NCI-H774 (cell line): ENCODE measurements at regions not wholly inside any gene's neighbourhood (a gene's known extent, or its start where the extent isn't known, plus 50 kb on each side); places are given as distances from the start of the nearest gene placed in this dataset.
"Not testable (repeated sequence)": the region's sequence is repeated elsewhere in the genome, so short reads cannot be mapped to it uniquely, and the experiment has no call there.

Experiments used
- DNase-seq: peaks from one replicate; lab custom pipeline; 2025; lab: John Stamatoyannopoulos, UW

GRCh38 chr17:73895157-73895556, 250.9 kb upstream of the SDK2 start:
- DNase-seq: no peak

- no peak for DNase-seq
Observed at GRCh38 chr17:73896966-73897365, 252.7 kb upstream of the SDK2 start.

- DNase-seq: no peak
Observed at GRCh38 chr17:73899839-73900238, 255.6 kb upstream of the SDK2 start.

GRCh38 chr17:73900516-73900915, 256.3 kb upstream of the SDK2 start:
- no peak for DNase-seq

GRCh38 chr17:73901249-73901648, 257.0 kb upstream of the SDK2 start:
- no peak for DNase-seq

- DNase-seq: peak; percentile 91
Observed at GRCh38 chr17:73901661-73902415, 257.6 kb upstream of the SDK2 start.

GRCh38 chr17:73902416-73903181, 258.4 kb upstream of the SDK2 start:
- peak; percentile 83 for DNase-seq

- DNase-seq: no peak
Observed at GRCh38 chr17:73906896-73907870, 262.9 kb upstream of the SDK2 start.

GRCh38 chr17:73909186-73909585, 264.9 kb upstream of the SDK2 start:
- DNase-seq: no peak

GRCh38 chr17:73910206-73910605, 266.0 kb upstream of the SDK2 start:
- no peak for DNase-seq

GRCh38 chr17:73910821-73911515, 266.7 kb upstream of the SDK2 start:
- DNase-seq: no peak

GRCh38 chr17:73911726-73912372, 267.6 kb upstream of the SDK2 start:
- DNase-seq: no peak

- no peak for DNase-seq
Observed at GRCh38 chr17:73912373-73912746, 268.1 kb upstream of the SDK2 start.

GRCh38 chr17:73914536-73915274, 270.5 kb upstream of the SDK2 start:
- DNase-seq: no peak

- DNase-seq: not testable (repeated sequence)
Observed at GRCh38 chr17:73919033-73919432, 274.8 kb upstream of the SDK2 start.

GRCh38 chr17:73921306-73921705, 277.1 kb upstream of the SDK2 start:
- no peak for DNase-seq

GRCh38 chr17:73924114-73924908, 279.2 kb upstream of the RPL38 start:
- DNase-seq: no peak

- DNase-seq: no peak
Observed at GRCh38 chr17:73924909-73925186, 278.6 kb upstream of the RPL38 start.

GRCh38 chr17:73929860-73930430, 273.5 kb upstream of the RPL38 start:
- no peak for DNase-seq
